ENCODE measurements at regions not wholly inside any gene's neighbourhood (a gene's known extent, or its start where the extent isn't known, plus 50 kb on each side); places are given as distances from the start of the nearest gene placed in this dataset.

DNA sequence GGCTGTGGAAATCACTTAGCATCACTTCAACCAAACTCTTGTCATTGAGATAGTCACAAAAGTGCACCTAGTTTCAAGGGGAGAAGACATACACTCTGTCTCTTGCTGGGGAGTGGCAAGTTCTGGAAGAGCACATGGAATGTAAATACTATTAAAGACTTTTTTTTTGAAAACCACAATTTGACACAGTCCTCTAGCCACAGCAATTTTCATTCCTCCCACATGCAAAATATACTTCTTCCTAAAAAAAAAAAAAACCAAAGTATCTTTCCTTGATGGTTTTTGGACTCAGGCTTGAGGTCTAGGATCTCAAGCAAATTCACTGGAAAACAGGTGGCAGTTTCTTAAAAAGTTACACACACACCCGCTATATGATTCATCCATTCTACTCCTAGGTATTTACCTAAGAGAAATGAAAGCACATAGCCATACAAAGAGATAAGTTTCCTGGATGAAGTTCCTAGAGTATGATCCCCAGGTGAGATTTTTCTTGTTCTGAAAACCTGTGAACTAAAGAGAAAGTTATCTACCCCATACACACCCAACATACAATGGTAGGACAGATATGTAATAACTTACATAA lies 295.8 kb downstream of the SP3 start:
- DNase-seq (ENCODE audit: low read depth in 3 of 3), result no peak

DNA sequence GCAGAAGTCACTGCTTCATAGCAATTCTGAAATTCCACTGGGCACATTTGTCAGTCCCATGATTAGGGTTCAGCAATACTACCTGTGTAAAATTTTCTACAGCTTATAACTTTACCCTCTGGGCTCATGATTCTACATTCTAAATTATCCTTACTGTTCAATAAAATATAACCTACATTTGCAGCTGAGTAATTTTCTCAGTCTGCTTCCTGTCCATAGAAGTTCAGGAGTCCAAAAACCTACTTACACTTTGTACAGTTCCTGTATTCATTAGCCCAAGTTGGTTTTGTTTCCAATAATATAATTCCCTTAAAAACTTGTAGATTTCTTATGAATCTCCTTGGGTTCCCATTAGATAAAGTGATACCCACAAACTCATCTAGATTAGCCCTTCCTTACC lies 295.3 kb downstream of the SP3 start:
- no peak for DNase-seq (ENCODE audit: low read depth in 3 of 3)

DNA sequence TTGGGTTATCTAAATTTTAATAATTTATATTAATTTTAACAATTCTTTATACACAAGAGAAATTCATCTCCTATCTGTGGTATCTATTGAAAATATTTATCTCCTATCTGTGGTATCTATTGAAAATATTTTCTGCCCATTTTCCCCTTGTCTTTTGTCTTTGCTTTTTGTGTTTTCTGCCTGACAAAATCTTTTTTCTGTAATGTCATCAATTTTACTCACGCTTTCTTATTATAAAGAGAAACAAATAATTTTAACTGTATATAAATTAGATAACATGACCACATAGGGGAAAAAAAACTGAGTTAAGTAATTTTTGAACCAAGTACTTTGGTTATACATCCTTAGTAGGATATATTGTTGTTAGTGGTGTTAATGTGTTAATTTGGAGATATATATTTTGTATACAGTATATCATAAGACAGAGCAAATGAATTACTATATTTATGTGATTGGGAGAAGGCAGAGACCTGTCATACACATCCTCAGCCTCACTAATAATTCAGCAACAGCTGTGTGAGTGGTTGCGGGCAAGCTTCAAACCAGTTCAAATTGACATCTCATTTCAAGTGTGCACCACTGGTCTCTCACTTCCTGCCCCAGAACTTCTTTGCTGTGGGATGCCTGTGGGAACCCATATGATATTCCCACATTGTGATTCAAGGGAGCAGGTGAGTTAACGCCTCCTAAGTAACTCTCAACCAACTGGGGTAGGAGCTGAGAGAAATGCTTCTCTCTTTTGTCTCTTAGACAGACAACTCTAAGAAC lies 292.4 kb downstream of the SP3 start:
- no peak for DNase-seq (ENCODE audit: low read depth in 3 of 3)

GRCh38 chr2:173673640-173674039 lies 291.5 kb downstream of the SP3 start:
- no peak for DNase-seq (ENCODE audit: low read depth in 3 of 3)

DNA sequence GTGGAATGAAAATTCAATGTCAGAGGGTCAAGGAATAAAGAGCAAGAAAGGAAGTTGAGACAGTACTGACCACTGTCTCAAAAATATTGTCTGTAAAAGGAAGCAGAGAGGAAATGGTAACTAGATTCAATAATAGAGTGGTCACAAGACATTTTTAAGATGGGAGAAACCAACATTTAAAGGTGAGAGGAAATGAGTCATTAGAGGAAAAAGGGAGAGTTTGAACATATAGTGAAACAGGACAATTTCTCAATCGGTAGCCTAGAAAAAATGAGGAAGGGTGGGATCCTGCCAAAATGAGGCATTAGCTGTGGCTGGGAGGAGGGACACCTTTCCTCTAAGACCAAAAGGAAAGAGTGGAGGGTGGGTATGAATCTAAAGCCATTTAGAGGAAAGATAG lies 288.5 kb downstream of the SP3 start:
- DNase-seq (ENCODE audit: low read depth in 3 of 3), result no peak

GRCh38 chr2:173678186-173678585 lies 287.0 kb downstream of the SP3 start:
- DNase-seq (ENCODE audit: low read depth in 3 of 3), result no peak

- no peak for DNase-seq (ENCODE audit: low read depth in 3 of 3)
Observed at GRCh38 chr2:173680574-173680973, 284.6 kb downstream of the SP3 start.

- DNase-seq (ENCODE audit: low read depth in 3 of 3), result no peak
Observed at GRCh38 chr2:173681881-173682650, 283.1 kb downstream of the SP3 start.

DNA sequence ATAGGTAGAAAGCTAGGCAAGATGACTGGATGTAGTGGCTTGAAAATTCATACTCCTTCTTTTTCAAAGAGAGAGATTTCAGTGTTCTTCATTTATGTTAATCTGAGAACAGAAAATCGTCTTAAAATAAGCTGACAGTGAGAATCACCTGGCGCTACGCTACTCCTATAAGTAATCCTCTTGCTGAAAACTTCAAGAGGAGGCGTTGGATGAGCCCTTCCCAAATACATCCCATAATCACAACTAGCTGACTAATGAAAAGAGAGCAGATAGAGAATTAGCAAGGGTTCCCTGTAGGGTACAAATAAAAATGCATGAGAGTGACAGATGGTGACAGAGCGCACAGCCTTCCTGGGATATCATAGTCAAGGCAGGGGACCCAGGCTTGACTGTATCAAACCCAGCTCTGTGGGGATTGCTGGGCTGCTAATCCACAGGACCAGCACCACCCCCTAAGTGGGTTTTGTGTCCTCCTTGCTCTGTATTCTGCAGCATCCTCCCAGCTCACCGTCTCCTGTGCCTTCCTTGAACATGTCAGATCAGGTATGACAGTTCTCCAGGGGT lies 280.2 kb downstream of the SP3 start:
- no peak for DNase-seq (ENCODE audit: low read depth in 3 of 3)

- DNase-seq (ENCODE audit: low read depth in 3 of 3), result no peak
Observed at GRCh38 chr2:173690349-173690748, 274.8 kb downstream of the SP3 start.

DNA sequence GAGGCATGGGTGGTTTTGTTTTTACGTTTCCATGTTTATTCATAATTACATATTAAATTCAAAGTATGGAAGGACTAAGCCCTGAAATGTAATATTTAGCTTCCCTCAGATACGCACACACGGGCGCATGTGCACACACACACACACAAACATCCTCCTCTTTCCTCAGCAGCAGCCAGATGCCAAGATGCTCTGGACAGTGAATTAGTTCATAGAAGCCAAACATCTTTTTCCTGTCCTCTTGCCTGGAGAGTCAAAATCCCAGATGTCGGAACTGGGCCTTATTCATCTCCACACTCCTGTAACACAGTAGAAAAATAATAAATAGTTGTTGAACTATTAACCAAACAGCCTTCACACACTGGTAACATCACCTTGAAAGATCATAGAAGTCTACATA lies 273.1 kb downstream of the SP3 start:
- no peak for DNase-seq (ENCODE audit: low read depth in 3 of 3)

DNA sequence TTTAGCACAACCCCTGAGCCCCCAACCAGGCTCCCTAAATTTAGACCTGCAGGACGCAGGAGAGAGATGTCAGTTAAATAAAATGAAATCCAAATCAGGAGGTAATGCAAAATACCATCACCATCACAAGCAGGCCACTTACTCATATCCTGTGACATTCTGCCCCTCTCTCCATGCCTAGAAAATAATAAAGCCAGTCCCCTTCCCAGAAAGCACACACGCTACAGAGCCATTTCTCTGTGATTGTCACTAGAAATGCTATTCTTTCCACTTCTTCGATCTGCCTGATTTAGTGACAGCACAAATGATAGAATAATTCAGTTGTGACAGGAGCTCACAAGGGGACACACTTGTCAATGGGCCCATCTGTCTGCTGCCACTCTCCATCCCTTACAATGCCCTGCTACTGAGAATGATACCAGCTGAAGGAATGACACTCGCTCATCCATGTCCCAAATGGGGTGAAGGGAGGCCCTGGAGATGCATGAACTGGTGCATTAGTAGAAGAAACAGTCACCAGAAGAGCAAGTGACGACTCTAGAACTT lies 272.1 kb downstream of the SP3 start:
- DNase-seq (ENCODE audit: low read depth in 3 of 3), result no peak

GRCh38 chr2:173696274-173696673 lies 268.9 kb downstream of the SP3 start:
- no peak for DNase-seq (ENCODE audit: low read depth in 3 of 3)

- no peak for DNase-seq (ENCODE audit: low read depth in 3 of 3)
Observed at GRCh38 chr2:173697929-173698328, 267.2 kb downstream of the SP3 start.

DNA sequence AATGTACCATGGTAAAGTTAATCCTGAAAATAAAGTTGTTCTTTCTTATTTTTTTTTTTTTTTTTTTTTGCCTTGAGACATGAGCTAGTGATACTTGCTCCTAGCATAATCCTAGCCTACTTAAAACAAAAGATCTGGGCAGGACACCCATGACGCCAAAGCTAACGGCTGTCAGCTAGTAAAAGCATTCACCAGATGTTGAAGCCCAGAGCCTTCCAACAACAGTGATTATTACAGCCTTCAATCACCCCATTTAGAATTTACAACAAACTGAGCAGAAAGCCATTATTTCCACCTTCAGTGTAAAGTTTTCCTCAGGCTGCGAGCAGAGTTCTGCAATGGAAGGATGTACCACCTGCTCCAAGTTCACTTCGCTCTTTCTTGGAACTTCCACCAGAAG lies 259.5 kb downstream of the SP3 start:
- DNase-seq (ENCODE audit: low read depth in 3 of 3), result no peak

DNA sequence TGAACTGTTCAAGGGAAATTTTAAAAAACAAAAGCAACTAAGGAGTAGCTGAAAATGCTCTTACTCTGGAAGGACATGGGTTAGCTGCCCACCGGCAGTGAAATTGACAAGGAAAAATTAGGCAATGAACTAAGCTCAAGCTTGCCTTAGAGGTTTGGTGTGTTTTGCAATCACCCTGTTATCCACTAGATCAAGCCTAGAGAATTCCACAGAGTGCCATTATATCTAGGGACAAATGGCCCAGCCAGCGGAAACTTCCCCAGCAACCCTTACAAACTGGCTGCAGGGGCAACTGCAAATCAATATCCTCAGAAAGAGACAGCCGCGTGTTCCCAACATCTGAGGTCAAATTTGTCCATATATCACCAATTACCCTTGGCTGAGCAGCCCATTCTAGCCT lies 258.2 kb downstream of the SP3 start:
- no peak for DNase-seq (ENCODE audit: low read depth in 3 of 3)

DNA sequence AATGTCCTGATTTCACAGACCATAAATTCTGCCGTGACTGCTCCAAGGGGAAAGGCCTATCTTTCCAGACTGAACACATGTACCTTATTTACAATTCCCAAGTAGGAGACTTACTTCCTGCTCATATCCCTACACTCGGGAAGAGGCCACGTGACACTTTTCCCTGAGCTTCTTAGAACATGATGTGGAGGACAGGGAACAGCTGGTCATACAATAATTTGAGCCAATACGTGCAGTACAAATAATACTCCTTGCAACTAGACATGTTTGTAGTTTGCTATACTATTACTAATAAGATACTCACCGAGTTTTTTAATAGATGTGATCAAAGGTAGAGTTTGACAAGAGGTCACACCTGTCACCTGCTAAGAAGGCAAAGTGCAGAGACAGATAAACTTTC lies 256.4 kb downstream of the SP3 start:
- no peak for DNase-seq (ENCODE audit: low read depth in 3 of 3)

DNA sequence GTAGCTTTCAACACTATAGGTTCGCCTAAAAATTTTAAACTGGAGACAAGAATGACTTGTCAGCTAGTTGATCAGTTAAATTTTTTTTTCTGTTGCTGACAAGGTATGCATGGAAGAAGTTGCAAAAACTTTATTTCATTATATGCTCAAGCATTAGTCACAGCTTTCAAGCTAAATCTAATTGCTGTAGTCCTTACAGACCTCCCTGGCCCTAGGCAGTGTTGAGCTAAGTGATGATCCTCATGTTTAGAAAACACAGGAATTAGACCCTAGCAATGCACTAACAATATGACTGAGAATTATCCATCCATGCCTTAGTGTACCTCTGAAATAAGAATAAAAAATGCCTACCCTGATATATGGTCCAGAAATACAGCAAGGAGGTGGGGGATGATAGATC lies 253.4 kb downstream of the SP3 start:
- no peak for DNase-seq (ENCODE audit: low read depth in 3 of 3)

- DNase-seq (ENCODE audit: low read depth in 3 of 3), result no peak
Observed at GRCh38 chr2:173713904-173714555, 251.1 kb downstream of the SP3 start.

DNA sequence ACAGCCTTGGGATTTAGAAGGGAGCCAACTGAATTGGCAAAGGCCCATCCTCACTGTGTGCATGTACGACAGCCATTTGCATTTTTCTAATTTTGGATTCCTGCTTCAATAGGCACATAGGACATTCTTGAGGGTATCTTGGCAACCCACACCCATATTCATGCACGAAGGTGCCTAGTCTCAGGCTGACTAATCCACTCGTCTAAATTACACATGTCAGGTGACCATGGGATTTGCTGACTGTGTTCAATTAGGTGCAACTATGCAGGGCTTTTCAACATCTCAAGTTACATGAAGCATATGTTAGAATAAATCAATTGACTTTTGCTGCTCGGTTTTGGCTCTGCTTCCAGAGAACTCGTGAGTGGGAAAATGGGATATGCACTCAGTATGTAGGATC lies 249.7 kb downstream of the SP3 start:
- DNase-seq (ENCODE audit: low read depth in 3 of 3), result no peak

DNA sequence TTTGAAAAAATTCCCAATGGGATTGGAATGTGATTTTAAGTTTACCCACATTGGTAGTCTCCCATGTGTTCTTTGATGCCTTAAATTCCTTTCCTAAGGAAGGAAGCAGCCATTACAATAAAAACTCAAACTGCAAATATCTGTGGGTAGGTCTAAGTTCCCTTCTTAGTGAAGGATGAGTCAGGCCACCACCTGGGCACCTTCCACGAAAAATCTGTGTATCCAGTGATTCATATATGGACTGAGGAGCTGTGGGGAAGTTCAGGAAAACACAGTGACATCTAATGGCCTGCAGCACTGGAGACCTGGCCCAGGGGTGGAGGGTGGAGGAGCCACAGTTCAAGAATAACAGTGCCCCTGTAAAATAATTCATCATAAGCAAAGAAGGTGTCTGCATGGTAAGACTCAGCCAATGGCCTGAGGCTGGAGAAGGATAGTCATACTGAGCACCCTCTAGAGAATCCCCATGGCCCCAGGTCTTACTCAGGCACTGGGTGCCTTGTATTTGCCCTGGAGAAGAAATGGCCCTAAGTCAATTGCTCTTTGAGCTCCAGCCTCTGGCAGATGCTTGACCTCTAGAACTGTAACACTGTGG lies 248.6 kb downstream of the SP3 start:
- DNase-seq (ENCODE audit: low read depth in 3 of 3), result no peak

- DNase-seq (ENCODE audit: low read depth in 3 of 3), result no peak
Observed at GRCh38 chr2:173719471-173719870, 245.7 kb downstream of the SP3 start.
